ENCODE measurements at regions not wholly inside any gene's neighbourhood (a gene's known extent, or its start where the extent isn't known, plus 50 kb on each side); places are given as distances from the start of the nearest gene placed in this dataset.
"Not testable (repeated sequence)": the region's sequence is repeated elsewhere in the genome, so short reads cannot be mapped to it uniquely, and the experiment has no call there.

DNA sequence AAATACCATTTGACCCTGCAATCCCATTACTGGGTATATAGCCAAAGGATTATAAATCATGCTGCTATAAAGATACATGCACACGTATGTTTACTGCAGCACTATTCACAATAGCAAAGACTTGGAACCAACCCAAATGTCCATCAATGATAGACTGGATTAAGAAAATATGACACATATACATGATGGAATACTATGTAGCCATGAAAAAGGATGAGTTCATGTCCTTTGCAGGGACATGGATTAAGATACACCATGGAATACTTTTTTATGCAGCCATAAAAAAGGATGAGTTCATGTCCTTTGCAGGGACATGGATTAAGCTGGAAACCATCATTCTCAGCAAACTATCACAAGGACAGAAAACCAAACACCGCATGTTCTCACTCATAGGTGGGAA, 226.8 kb upstream of the CTNND2 start:
- not testable (repeated sequence) for TF ChIP-seq ZNF274 (IDR thresholded peaks at IDR 0.05; ENCODE audit: low read depth, low read length); SUZ12 (IDR thresholded peaks at IDR 0.05; ENCODE audit: extremely low read depth, insufficient read depth, insufficient read length); YY1 (IDR thresholded peaks at IDR 0.05; ENCODE audit: insufficient read depth, insufficient read length)

Data from NT2/D1 (cell line).